ENCODE measurements at regions not wholly inside any gene's neighbourhood (a gene's known extent, or its start where the extent isn't known, plus 50 kb on each side); places are given as distances from the start of the nearest gene placed in this dataset.
"Not testable (repeated sequence)": the region's sequence is repeated elsewhere in the genome, so short reads cannot be mapped to it uniquely, and the experiment has no call there.

DNA sequence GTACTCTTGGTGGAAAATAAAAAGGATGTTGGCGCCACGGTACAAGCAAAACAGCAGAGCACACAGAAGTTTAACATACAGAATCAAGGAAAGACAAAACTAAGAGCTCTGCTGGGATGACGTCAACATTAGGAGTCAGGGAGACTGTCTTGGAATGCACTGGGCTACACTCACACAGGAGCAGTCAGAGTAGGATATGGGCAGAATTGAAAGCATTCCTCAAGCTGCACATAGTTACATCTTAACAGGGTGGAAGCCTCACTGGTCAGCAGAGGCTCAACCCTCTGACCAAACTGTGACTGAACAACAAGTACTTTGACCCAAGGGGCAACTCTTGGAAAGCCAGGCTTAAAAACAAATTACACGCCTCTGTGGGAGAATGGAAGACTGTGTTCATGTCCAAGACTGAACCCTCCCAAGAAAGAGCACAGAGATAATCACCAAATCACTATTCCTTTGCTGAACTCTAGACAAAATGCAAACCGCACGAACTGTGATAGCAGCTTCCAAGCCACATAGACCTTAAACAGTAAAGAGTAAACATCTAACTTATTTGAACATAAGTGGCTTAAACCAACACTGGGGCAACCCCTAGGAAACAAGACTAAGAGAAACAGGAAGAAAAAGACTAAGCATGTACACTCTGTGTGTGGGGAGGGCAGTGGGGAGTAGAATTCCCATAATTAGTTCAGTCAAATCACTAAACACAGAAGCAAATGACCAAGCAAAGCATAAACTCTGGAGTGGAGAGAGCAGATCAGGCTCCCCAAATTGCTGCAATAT, 772.7 kb downstream of the PRELID2 start:
- DNase-seq, result no peak

- DNase-seq, result no peak
Observed at GRCh38 chr5:145056800-145057199, 778.3 kb downstream of the PRELID2 start.

DNA sequence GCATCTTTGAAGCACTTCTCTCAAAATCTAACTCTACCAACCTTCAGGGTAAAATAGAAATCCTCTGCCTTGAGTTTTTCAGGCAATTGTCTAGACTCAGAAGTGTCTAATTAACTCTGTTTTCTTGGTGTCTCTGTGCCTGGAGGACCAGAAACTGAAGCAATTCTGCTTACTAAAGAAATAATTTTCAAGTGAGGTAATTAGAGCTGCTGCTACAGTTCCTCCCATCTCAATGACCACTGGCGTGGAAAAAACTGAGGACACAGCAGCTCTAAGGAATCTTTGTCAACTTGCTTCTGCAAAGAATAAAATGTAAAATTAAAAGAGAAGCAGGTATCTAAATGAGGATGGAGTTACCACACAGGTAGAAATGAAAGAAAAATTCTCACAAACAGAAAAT, 785.0 kb downstream of the PRELID2 start:
- DNase-seq, result no peak

DNA sequence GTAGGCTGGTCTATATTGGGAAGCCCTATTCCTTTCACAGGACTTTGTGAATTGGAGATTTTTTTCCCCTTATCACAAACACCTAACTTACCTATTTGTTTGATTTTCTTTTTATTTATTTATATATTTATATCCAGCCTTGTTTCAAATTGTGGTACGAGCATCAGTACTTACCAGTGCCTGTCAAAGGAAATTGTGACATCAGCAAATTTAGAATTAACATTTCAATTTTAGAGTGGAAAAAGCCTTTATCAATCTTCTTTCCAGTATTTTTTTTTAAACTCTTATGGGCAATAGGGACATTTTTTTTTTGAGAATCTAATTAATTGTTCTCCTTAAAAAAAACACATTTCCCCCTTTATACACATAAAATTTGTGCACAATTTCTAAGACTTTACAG, 790.2 kb downstream of the PRELID2 start:
- DNase-seq, result no peak

DNA sequence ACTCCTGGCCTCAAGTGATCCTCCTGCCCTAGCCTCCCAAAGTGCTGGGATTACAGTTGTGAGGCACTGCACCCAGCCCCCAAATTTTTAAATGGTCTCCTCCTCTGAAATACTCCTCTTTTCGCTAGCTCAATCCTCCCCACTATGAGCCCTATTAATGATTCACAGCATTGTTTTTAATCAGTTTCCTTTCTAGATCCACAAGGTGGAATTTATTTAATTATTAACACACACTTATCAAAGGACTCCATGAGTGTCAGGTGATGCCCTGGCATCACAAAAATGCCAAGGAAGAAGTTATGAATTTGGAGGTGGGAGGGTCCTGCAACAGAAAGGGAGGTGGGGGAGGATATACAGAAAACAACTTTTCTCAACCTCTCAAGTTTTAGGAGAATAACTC, 806.5 kb downstream of the PRELID2 start:
- no peak for DNase-seq

GRCh38 chr5:145027286-145027685, 807.9 kb downstream of the PRELID2 start:
- no peak for DNase-seq

DNA sequence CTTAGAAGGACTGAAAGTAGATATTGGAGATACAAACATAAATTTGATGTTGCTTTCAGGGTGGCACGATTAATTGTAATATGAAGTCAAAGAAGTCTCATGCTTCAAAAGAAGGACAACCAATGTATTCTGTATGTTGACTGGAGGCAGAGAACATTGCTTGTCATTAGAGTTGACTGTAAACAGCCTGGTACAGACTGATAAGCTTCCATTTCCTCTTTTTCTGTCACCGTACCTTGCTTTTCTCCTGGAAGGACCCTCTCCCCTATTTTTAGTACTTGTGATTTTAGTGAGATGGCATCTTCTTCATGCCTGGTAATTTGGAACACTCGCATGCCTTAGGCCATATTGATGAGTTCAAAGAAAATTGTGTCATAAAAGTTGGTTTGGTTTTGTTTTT, 809.4 kb downstream of the PRELID2 start:
- no peak for DNase-seq

GRCh38 chr5:145015146-145015545, 820.0 kb downstream of the PRELID2 start:
- no peak for DNase-seq

GRCh38 chr5:145014109-145014508, 821.0 kb downstream of the PRELID2 start:
- DNase-seq, result no peak

DNA sequence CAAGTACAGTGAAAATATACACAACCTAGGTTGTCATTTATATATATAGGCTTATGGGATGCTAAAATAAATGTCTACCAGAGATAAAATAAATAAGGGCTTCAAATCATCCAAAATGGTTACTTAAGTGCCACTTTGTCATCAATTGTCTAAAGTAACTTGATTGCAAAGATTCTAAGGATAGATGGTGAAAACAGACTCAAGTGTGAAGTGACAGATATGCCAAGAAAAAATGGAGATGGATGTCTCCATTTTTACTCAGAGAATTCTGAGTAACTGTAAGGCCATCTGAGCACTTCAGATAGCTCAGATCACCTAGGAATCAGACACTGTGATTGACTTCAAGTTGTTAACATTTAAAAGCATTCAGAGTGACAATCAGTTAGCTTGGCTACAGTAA, 824.3 kb downstream of the PRELID2 start:
- no peak for DNase-seq

DNA sequence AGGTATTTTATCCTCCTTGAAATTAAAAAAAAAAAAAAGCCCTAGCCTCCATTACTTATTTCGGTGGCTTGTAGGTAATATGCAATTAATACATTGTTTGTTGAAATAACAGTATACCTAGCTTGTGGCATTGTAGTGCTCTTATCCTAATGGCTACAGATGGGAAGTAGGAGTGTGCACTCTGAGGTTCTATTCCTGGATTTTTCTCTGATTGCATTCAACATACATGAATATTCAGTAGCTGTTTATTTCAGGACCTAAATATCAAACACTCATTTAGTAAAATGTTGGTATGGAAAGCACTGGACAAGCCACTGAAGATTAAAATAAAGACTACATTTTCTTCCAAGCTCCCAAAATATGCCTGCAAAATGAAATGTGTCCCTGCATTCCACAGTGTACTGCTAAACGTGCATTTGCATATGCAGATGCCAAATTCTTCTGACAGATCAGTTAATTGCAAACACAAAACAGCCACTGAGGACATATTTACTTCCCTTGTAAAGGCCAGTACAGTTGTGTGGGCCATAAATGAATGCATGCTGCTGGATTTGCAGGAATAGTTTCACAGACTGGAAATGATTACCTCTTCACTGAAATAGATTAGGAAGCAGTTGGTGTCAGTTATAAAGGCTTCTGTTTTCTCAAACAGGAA, 826.1 kb downstream of the PRELID2 start:
- DNase-seq, result no peak

- DNase-seq, result not testable (repeated sequence)
Observed at GRCh38 chr5:144994356-144994755, 823.7 kb downstream of the KCTD16 start.

DNA sequence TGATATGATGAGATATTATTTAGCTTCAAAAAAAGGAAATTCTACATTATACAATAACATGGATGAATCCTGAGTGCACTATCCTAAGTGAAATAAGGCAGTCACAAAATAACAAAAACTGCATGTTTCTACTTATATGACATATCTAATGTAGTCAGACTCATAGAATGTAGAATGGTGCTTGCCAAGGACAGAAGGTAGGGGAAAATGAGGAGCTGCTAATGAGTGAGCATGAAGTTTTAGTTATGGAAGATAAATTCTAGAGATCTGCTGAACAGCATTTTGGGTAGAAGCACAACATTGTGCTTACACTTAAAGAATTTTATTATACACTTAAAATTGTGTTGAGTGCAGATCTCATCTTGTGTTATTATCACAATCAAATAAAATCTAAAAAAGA, 812.4 kb downstream of the KCTD16 start:
- no peak for DNase-seq

DNA sequence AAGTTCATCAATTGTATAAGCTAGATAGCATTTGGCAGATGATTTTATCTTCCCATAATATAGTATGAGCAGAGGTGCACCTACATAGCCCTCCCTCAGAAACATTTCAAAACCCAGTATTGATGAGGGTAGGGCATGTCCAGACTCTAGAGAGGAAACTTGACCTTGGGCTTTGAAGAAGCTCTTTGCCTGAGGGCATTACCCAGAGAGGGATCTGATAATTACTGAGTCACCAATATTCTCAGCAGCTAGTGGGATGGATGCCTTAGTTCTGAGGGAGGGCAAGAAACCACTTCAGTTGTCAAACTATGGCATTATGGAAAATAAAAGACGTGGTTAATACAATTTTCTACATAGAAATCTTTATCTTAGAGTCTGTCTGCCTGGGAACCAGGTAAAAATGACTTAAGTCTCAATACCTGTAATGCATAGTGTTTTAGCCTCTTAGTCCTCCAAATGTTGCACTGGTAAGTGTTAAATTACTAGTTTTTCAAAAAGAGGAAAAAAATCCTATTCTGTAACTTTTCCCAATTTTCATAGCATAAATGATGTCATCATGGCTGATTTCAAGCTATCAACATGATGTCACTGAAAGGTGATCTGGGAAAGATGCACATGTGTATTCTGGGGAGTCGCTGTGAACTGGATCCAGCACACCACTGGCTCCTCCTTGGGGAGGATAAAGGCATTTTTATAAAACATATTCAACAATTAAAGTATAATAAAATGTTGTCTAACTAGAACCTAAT, 809.0 kb downstream of the KCTD16 start:
- no peak for DNase-seq

GRCh38 chr5:144972317-144972716, 801.6 kb downstream of the KCTD16 start:
- DNase-seq, result no peak

DNA sequence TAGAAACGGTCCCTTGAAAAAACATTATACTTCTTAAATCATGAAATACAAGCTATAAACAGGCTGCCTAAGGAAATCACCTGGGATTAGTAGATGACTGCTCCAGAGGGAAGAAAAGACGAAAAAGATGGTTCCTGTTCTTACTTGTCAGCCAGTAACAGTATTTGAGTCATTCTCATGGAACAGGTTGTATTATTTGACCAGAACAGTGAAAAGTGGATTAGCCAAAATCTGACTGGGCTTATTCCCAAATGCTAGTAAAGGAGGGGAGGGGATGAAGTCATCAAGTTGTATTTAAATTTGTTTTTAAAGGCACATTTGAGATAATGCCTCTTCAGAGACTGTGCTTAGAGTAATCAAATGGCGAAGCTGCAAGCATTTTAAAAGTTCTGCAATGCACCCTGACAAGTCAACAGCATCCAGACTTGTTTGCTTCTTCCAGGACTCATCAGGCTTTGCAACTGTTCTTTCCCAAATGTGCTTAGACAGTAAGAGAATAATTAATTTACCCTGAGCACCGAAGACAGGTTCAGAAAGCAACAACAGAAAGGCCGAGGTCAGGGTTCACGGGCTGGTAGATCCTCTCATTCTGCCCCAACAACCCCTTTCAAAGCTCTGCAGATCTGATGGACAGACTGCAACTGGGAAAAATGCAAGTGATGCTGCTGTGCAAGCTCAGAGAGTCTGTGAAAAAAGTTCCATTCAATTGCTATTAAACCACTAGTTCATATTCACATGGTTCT, 800.6 kb downstream of the KCTD16 start:
- no peak for DNase-seq

DNA sequence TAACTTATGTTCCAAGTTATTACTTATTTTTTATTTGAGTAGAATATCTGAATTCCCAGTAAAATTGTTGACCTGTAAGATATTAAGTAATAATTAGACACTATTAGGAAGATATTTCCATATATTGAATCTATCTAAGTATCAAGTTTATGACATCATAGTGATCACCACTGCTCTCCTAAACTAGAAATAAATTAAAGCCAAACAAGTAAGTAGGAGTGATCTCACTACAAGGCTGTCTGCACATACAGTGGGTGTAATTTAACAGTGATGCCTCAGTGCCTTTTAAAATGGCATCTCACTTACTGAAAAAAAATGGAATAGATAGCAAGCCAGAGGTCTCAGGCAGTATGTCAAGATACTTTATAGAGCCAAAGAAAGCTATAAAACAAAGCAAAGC, 789.6 kb downstream of the KCTD16 start:
- DNase-seq, result no peak

- no peak for DNase-seq
Observed at GRCh38 chr5:144958002-144958401, 787.3 kb downstream of the KCTD16 start.

DNA sequence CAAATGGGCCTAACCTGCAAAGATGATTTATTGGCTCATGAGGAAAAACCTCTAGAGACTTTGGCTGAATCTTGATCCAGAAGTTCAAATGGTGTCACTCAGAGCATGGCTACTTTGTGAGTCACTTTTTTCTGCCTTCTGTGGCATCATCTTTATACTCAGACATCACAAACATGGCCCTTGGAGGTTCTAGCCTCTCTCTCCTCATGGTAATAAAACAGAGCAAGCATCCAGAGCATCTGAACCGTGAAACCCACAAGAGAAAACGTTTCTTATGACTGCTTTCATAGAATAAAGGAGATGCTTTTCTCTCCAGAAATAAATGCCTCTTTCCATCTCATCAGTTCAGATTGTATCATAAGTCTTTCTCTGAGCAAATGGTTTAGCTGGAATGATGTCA, 780.3 kb downstream of the KCTD16 start:
- no peak for DNase-seq

DNA sequence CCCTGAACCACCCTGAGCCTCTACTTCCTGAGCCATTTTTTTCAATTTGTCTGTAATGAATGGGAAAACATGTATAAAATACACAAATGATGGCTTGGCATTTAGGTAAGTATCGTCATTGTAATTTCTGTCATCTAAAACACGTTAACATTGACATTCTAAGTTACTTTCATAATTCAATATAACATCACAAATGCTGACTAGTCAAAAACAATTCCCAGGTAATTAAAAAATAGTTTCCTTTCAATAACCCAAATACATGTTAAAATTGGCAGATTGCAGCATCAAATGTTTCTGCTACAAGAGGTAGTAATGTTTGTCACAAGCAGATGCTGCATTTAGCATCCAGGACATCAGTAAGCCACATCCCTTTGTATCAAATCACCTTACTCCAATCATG, 776.4 kb downstream of the KCTD16 start:
- no peak for DNase-seq

DNA sequence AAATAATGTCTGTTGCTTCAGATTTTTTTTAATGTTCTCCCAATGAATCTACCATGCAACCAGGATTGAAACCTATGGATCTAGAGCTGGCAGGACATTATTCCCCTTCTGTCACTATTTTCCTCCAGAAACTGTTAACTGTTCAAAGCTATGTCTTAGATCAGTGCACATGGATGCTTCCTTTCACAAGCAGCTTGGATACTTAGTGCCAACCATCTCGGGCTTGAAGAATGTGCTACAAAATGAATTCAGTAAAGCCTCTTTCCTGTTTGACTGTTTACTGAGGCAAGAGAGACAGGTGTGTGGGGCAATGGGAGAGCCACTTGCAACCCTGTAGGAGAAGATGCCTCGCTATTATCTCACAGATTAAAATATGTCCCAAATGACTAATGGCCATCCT, 774.8 kb downstream of the KCTD16 start:
- DNase-seq, result no peak

DNA sequence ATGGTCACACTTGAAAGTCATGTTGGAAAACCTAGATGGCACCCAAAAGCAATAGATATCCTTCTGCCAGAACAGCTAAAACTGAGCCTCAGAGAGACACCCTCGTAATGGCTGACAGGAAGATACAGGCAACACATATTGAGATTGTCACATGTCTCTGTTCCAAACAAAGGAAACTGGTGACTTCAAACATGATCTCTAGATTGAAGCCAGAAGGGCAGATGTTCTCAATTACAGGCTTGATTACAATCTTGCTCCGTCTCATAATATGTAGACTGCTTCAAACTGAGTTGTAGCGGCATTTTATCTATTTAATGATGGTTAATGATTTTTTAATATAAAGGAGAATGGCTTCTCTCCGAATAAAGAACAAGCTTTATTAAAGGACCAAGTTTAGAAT, 774.3 kb downstream of the KCTD16 start:
- no peak for DNase-seq

DNA sequence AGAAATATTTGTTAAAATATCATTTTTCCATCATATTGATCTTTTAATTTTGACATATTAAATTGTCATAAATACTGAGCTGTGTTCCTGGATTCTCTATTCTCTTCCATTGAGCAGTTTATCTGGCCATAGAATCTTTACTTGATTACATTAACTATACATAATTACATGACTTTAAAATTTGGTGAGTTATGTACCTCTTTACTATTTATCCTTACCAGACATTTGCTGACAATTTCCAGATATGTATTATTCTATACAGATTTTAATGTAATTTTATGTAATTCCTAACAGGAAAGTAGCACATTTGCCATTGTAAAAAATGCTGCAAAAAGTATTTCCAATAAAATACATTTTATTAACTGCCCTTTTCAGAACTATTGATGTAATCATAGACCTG, 770.3 kb downstream of the KCTD16 start:
- DNase-seq, result no peak
